HAP-1 (cell line): ENCODE measurements at regions not wholly inside any gene's neighbourhood (a gene's known extent, or its start where the extent isn't known, plus 50 kb on each side); places are given as distances from the start of the nearest gene placed in this dataset.

ENCODE experiments used
- DNase-seq, 2 experiments: peaks; one replicate each; pipeline ENCODE4 v3.0.0-alpha.2; 2016 to 2020; ENCODE audit warnings: low spot score in 2 of 2
- H3K27me3 ChIP-seq: fragments of 250-450 bp; sonication (Bioruptor Pico); 2 replicates; pipeline ENCODE4 v1.5.1; 2020; ENCODE audit warnings: low read depth, mild to moderate bottlenecking, moderate library complexity
- H3K36me3 ChIP-seq: fragments of 250-450 bp; sonication (Bioruptor Pico); replicated peaks from 2 replicates; pipeline ENCODE4 v1.5.1; 2020; ENCODE audit warnings: mild to moderate bottlenecking
- H3K4me1 ChIP-seq: fragments of 250-450 bp; sonication (Bioruptor Pico); 2 replicates; pipeline ENCODE4 v1.5.1; 2020; ENCODE audit warnings: mild to moderate bottlenecking
- H3K4me3 ChIP-seq: fragments of 250-450 bp; sonication (Bioruptor Pico); 2 replicates; pipeline ENCODE4 v1.5.1; 2020; ENCODE audit warnings: mild to moderate bottlenecking, moderate library complexity
- H3K9me3 ChIP-seq: fragments of 250-450 bp; sonication (Bioruptor Pico); 2 replicates; pipeline ENCODE4 v1.5.1; 2020; ENCODE audit warnings: mild to moderate bottlenecking, moderate library complexity
- in situ Hi-C: fragments of 300-500 bp; cut with MboI; formaldehyde crosslinking; loops from 3 replicates; pipeline ENCODE4 v1.14.3; 2020; ENCODE audit warnings: low sequenced_read_pairs, inconsistent platforms, mixed read lengths

- H3K4me3 ChIP-seq, result no peak overlapping the region
- H3K4me1 ChIP-seq, result no peaks in the 10 kb centered on the region
- H3K9me3 ChIP-seq, result no peaks in the 10 kb centered on the region
- peaks cover 17% of the 10 kb centered on the region for H3K27me3 ChIP-seq
- in situ Hi-C loops, result no loop called here
- no peak for DNase-seq
- H3K36me3 ChIP-seq, result no peaks in the 10 kb centered on the region
Observed at GRCh38 chr6:147132889-147133288, 71.3 kb upstream of the STXBP5 start.

GRCh38 chr6:147133669-147134068, 70.5 kb upstream of the STXBP5 start:
- Histone ChIP-seq H3K4me3 (no peak overlapping the region), H3K9me3 (no peaks in the 10 kb centered on the region), H3K27me3 (peaks cover 17% of the 10 kb centered on the region), H3K36me3 (no peaks in the 10 kb centered on the region), H3K4me1 (no peaks in the 10 kb centered on the region)
- in situ Hi-C loops, result no loop called here
- no peak for DNase-seq

- no peak for DNase-seq
- Histone ChIP-seq H3K9me3 (no peaks in the 10 kb centered on the region), H3K36me3 (no peaks in the 10 kb centered on the region), H3K27me3 (peaks cover 17% of the 10 kb centered on the region), H3K4me3 (no peak overlapping the region), H3K4me1 (no peaks in the 10 kb centered on the region)
- in situ Hi-C loops, result no loop called here
Observed at GRCh38 chr6:147135211-147135681, 69.0 kb upstream of the STXBP5 start.

- Histone ChIP-seq H3K4me3 (no peak overlapping the region), H3K9me3 (no peaks in the 10 kb centered on the region), H3K27me3 (peaks cover 14% of the 10 kb centered on the region), H3K36me3 (no peaks in the 10 kb centered on the region), H3K4me1 (no peaks in the 10 kb centered on the region)
- in situ Hi-C loops, result no loop called here
- DNase-seq, result no peak
Observed at GRCh38 chr6:147136057-147136456, 68.2 kb upstream of the STXBP5 start.

- no peak overlapping the region for H3K4me3 ChIP-seq
- in situ Hi-C loops, result no loop called here
- H3K9me3 ChIP-seq, result no peaks in the 10 kb centered on the region
- no peak for DNase-seq
- H3K27me3 ChIP-seq, result peaks cover 12% of the 10 kb centered on the region
- H3K4me1 ChIP-seq, result no peaks in the 10 kb centered on the region
- no peaks in the 10 kb centered on the region for H3K36me3 ChIP-seq
Observed at GRCh38 chr6:147137986-147138385, 66.2 kb upstream of the STXBP5 start.

- H3K36me3 ChIP-seq, result no peaks in the 10 kb centered on the region
- in situ Hi-C loops, result no loop called here
- no peak for DNase-seq
- H3K4me3 ChIP-seq, result no peak overlapping the region
- no peaks in the 10 kb centered on the region for H3K4me1 ChIP-seq
- no peaks in the 10 kb centered on the region for H3K9me3 ChIP-seq
- peaks cover 6% of the 10 kb centered on the region; the same call in 1 of the 2 replicates for H3K27me3 ChIP-seq
Observed at GRCh38 chr6:147138835-147139234, 65.4 kb upstream of the STXBP5 start.

- in situ Hi-C loops, result no loop called here
Observed at GRCh38 chr6:147141711-147142308, 62.4 kb upstream of the STXBP5 start.

GRCh38 chr6:147142684-147143245, 61.5 kb upstream of the STXBP5 start:
- Histone ChIP-seq H3K27me3 (peaks cover 1% of the 10 kb centered on the region; the same call in 1 of the 2 replicates), H3K4me3 (no peak overlapping the region), H3K9me3 (no peaks in the 10 kb centered on the region), H3K4me1 (no peaks in the 10 kb centered on the region), H3K36me3 (no peaks in the 10 kb centered on the region)
- no peak for DNase-seq
- in situ Hi-C loops, result no loop called here

More at GRCh38 chr6:147141711-147142308, 62.4 kb upstream of the STXBP5 start:
- Histone ChIP-seq H3K9me3 (no peaks in the 10 kb centered on the region), H3K36me3 (no peaks in the 10 kb centered on the region), H3K4me1 (no peaks in the 10 kb centered on the region), H3K4me3 (no peak overlapping the region), H3K27me3 (peaks cover 3% of the 10 kb centered on the region; the same call in 1 of the 2 replicates)
- DNase-seq, result no peak

GRCh38 chr6:147149092-147149491, 55.1 kb upstream of the STXBP5 start:
- in situ Hi-C loops, result no loop called here
- no peak overlapping the region for H3K4me3 ChIP-seq
- DNase-seq, result no peak
- no peaks in the 10 kb centered on the region for H3K27me3 ChIP-seq
- no peaks in the 10 kb centered on the region for H3K9me3 ChIP-seq
- no peaks in the 10 kb centered on the region for H3K4me1 ChIP-seq
- H3K36me3 ChIP-seq, result no peaks in the 10 kb centered on the region

GRCh38 chr6:147149826-147150225, 54.4 kb upstream of the STXBP5 start:
- Histone ChIP-seq H3K36me3 (no peaks in the 10 kb centered on the region), H3K4me3 (no peak overlapping the region), H3K4me1 (no peaks in the 10 kb centered on the region), H3K27me3 (no peaks in the 10 kb centered on the region), H3K9me3 (no peaks in the 10 kb centered on the region)
- in situ Hi-C loops, result no loop called here
- no peak for DNase-seq

- Histone ChIP-seq H3K36me3 (no peaks in the 10 kb centered on the region), H3K4me1 (no peaks in the 10 kb centered on the region), H3K27me3 (no peaks in the 10 kb centered on the region), H3K4me3 (no peak overlapping the region), H3K9me3 (no peaks in the 10 kb centered on the region)
- DNase-seq, result no peak
- in situ Hi-C loops, result no loop called here
Observed at GRCh38 chr6:147150293-147150692, 53.9 kb upstream of the STXBP5 start.
